Ramos (cell line): ENCODE measurements at regions not wholly inside any gene's neighbourhood (a gene's known extent, or its start where the extent isn't known, plus 50 kb on each side); places are given as distances from the start of the nearest gene placed in this dataset.
"Not testable (repeated sequence)": the region's sequence is repeated elsewhere in the genome, so short reads cannot be mapped to it uniquely, and the experiment has no call there.

Source experiments
- in situ Hi-C: fragments of 300-500 bp; cut with MboI; formaldehyde crosslinking; loops from one replicate; pipeline ENCODE4 v1.14.3; 2022; ENCODE audit warnings: low sequenced_read_pairs; ENCODE audit not compliant: unreplicated experiment

DNA sequence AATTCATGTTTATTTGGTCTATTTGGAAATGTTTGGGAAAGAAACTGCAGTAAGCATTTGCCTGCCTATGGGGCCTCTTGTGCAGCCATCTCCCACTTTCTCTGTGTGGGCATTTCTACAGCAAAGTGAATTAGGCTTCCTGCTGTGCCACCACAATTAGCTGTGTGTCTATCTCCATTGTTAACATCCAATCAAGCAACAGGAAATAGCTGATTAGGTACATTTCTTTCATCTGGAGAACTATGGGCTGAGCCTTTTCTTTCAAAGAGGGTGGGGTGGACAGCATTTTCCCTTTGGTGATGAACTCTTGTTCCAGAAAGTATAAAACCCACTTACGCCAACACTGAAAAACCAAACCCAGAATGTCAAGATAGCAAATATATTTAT lies 640.0 kb downstream of the ACTR3B start:
- in situ Hi-C loops, result loop anchor here (25.0 kb wide), 1 partner anchor 613 kb away; no protein-coding TSS in a partner anchor

DNA sequence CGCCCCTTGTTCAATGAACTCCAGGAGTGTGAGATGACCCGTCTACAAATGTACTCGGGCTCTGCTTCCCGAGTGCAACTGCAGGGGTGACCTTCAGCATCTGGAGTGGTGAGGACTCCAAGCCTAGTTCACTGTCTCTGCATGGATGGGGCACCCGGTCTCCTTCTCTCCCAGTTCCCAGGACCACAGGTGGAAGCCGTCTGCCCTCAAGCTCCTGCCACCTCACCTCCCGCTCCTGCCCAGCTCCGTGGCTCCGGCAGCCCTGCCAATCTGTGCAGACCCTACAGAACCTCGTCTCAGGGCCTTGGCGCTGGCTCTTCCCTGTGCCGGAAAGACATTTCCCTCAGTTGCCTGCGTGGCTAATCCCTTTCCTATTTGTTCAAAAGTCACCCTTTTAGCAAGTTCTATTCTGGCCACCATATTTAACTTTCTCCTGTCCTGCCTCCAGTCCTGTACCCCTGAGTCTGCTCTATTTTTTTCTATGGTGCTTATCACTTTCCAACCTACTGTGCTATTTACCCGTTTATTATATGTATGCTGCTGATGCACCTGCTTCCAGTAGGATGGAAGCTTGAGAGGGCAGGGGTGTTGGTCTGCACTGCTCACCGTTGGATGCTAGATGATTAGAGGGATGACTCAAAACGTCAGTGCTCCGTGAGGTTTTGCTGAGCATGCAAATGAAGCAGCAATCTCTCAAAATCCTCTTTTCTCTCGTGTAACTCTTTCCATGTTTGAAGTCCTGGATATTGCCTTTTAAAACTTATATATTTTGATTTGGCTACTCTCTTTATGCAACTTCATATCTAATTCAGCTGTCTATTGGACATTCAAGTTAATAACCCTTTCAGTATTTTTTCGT lies 641.4 kb downstream of the ACTR3B start:
- in situ Hi-C loops, result no loop called here

DNA sequence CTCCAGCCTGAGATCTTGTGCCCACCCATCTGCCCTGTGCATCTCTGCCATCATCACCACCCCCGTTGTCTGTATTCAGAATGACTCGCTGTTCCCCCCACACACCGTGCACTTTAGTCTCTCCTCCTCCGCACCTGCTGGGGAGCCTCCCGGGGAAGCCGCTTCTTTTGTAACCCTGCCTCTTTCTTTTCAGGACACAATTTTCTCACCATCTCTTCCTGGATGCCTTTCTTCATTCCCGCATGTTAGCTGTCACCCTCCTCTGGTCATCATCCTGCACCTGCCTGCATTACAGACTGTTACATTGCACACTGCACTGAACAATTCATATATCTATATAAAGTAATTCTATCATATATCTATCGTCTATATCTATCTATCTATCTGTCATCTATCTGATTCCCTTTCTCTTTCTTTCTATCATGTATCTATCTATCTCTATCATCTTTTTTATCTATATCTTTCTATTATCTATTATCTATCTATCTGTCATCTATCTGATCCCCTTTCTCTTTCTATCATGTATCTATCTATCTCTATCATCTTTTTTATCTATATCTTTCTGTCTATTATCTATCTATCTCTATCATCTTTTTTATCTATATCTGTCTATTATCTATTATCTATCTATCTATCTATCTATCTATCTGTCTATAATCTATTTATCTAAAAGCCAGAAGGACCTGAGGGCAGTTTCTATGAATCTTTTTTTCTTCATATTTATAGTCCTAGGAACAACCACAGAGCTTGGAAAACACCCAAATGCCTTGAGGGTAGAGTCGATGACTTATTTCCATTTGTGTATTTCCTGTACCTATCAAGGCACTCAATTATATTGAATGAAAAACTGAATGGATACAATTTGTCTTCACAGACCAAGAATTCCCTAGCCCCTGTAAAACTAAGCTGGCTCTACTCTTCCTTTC lies 642.5 kb downstream of the ACTR3B start:
- in situ Hi-C loops, result no loop called here

DNA sequence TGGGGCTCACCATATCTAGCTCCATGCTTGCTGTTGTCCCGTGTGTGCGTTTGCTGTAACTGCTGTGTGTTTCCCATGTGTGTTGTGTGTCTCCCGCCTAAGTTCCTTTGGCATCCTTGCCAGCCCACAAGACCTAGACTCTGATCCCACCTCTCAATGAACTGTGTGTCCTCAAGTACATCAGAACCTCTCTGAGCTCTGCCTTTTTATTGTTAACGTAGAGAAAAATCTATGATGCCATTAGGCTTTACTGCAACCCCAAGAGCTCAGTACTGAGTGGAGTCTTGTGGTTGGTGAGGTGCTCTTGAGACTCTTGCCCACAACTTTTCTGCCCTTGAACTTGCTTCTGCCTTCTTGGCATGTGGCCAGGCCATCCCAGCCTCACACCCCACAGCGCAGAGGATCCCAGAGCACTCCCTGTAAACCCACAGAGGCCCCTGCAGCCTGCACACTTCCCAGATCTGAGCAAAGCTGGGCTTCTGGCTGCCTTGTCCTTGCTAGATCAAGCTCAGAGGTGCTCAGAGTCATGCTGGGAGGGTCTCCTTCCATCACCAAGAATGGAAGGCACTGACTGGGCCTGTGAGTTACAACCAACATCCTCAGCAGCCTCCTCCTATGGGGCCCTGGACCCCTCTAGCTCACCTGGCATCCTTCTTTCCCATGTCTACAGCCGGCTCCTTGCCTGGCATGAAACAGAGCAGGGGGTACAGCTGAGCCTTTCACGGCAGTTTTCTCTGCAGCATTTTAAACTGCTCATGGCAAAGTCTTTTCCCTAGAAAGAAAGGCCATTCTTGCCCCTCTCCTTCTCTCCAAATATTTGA lies 643.4 kb downstream of the ACTR3B start:
- in situ Hi-C loops, result no loop called here

DNA sequence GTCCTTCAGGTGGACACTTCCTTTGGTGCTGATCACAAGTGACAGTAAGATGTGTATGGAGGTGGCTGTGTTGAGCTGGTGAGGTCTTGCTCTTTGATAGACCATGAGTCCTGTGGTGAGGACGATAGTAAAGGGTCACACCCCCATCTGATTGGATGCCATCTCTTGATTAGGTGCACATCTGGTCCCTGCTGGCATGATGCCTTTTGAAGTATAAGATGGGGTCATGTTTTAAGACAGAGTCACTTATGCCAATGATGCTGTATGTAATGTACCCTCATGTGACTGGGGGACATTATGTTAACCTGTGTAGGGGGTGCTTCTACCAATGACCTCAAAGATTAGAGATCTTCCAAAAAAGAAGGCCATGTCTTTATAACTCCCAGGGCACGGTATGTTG lies 644.6 kb downstream of the ACTR3B start:
- in situ Hi-C loops, result no loop called here

DNA sequence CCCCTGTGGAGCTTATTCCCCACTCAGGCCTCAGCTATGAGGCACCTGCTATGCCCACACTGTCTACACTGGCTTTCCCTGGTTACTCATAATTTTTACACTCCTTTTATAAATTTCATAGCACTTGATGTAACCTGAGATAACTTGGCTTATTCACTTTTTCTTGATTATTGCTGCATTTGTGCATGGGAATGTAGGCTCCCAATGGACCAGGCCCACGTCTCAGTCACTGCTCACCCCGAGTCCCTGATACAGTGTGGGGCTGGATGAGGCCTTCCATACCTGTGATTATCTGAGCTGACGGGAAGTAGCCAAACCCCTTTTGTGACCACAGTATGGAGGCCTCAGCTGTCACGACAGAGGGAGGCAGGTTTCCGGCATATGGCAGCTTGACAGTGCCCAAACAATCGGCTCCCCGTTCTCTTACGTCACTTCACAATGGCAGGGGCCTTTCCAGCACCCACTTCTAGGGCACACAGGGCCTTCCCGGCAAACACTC lies 645.3 kb downstream of the ACTR3B start:
- in situ Hi-C loops, result no loop called here

DNA sequence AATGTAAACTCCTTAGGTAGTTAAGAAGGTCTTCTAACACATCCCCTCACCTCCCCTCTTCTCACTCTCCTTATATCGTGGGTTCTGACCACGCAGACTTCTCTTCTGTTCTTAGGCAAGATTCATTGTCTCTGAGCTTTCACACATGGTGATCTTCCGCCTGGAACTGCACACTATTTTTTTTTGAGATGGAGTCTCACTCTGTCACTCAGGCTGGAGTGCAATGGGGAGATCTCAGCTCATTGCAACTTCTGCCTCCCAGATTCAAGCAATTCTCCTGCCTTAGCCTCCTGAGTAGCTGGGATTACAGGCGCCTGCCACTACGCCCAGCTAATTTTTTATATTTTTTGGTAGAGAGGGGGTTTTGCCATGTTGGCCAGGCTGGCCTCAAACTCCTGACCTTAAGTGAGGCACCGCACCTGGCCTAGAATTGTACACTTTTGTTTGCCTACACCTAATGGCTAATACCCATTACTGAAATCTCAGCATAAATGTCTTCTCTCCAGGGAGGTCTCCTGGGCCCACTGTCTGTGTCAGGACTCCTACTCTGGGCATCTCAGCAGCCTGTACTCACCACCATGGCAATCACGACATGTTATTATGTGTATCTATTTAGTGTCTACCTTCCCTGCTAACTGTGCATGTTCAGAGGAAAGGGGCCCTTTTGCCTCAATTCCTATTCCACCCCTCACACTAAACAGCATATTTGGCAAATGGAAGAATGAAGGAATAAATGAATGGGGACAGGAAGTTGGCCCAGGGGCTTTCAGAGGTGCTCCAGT lies 646.3 kb upstream of the DPP6 start:
- in situ Hi-C loops, result no loop called here

DNA sequence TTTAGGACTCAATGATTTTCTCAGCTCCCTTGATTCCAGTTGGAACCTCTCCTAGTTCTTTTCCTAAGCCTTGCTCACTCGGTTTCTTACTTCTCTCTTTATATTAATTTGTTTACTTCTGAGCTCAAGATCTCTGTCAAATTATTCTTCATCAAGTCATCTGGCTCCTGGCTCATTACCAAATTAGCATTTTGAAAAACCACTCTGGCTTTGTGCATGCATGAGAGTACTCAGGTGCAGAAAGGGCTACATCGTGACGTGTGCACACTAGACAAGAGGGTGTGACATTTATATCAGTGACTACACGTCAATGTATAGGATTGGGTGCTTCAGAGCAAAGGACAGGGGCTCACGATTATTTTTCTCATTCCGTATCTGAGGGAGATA lies 645.7 kb upstream of the DPP6 start:
- in situ Hi-C loops, result no loop called here

DNA sequence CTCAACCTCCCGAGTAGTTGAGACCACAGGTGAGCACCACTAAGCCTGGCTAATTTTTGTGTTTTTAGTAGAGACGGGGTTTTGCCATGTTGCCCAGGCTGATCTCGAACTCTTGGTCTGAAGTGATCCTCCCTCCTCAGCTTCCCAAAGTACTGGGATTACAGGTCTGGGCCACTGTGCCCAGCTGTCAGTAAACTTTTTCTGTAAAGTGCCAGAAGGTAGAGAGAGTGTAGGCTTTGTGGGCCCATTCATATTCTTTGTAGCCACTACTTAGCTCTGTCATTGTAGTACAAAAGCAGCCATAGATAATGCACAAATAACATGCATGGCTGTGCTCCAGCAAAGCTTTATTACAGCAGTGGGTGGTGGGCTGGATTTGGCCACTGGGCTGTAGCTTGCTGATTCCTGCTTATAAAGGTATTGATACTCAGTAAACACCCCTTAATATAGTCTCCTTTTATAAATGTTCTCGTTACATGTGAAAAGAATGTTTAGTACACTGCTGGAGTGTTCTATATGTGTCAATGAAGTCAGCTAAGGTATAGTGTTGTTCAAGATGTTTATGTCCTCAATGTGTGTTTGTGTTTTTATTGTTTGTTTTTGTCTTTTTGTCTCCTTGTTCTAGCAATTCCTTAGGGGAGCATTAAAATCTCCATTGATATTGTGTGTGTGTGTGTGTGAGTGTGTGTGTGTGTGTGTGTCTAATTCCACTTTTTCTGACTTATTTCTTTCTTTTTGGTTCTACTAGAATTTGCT lies 644.7 kb upstream of the DPP6 start:
- in situ Hi-C loops, result no loop called here

DNA sequence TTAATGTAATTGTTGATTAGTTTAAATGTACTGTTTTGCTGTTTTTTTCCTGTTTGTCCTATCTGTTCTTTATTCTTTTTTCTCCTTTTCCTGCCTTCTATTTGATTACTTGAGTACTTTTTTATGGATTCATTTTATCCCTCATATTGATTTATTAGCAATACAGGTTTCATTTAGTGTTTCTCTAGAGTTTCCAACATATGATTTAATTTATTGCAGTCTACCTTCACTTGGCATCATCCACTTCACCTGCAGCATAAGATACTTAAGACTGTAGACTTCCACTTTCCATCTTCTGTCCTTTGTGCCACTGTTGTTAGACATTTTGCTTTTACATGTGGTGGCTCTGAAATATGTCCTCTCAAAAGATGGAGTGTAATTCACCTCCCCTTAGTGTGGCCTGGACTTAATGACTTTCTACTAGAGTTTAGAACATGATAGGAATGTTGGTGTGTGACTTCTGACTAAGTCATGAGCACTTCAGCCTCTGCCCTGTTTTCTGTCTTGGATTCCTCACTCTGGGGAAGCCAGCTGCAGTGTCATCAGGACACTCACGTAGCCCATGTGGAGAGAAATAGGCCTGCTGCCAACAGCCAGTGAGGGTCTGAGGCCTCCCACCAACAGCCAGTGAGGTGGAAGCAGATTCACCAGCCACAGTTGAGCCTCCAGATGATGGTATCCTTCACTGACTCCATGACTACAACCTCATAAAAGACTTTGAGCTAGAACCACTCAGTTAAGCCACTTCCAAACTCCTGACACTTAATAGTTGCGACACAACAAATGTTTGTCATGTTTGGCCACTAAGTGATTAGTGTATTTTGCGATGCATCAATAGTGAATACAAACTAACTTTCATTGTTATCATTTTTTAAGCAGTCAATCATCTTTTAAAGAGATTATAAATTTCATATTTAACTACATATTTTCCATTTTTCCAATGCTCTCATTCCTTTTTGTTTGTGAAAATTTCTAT lies 643.5 kb upstream of the DPP6 start:
- in situ Hi-C loops, result no loop called here

DNA sequence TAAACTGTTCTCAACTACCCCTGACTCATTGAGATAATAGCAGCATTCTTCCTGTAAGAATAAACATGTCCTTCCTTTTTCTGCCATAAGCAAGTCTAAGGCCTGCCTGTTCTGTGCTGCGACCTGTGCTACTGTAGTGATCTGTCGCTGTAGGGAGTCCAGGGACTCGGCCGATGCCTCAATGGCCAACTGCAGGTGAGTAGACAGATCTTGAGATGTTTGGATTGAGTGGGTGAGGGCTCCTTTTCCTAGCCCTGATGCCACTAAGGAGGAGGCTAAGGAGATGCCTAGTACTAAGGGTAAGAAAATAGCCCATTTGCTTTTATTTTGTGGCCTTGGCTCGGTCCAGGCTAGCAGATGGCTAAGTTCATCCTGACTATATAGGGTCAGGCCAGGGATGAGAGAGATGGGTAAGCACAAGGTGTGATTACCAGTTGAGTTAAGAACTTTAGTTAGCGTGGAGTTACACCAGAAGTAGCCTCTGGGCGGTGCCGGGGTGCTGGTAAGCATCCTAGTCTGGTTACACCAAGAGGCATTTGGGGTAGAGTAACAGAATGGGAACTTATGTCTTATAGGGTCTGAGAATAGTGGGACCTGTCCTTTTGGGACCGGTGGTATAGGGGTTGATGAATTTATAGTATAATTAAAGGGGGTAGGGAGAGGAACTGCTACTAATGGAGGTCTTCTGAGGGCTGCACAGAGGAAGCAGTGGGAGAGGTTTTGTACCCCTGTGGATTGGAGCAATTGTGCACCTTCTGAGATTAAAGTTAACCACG lies 642.4 kb upstream of the DPP6 start:
- in situ Hi-C loops, result not testable (repeated sequence)

DNA sequence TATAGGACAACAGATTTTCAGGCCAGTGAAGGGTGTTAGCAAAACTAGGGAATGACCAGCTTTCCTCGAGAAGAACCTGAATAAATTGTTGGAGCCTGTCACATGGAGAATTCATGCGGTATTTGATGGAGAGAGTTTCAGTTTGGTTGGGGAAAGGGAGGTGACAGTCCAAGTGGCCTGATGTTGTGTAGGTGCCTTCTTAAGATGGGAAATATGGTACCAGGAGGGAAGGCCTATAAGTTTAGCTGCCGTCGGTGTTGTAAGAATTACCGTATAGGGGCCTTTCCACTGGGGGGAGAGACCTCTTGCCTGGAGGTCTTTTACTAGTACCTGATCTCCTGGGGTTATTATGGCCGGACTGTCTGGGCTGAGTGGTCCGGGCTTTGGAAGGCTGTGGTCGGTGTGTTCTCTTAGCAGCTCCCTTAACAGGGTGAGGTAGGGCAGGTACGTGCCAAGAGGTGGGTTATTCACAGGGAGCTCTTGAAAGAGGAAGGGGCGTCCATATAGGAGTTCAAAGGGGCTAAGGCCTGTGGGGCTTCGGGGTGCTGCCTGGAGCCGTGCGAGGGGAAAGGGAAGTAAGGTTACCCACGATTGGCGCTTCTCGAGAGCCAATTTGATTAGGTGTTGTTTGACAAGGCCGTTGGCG lies 641.1 kb upstream of the DPP6 start:
- in situ Hi-C loops, result not testable (repeated sequence)

DNA sequence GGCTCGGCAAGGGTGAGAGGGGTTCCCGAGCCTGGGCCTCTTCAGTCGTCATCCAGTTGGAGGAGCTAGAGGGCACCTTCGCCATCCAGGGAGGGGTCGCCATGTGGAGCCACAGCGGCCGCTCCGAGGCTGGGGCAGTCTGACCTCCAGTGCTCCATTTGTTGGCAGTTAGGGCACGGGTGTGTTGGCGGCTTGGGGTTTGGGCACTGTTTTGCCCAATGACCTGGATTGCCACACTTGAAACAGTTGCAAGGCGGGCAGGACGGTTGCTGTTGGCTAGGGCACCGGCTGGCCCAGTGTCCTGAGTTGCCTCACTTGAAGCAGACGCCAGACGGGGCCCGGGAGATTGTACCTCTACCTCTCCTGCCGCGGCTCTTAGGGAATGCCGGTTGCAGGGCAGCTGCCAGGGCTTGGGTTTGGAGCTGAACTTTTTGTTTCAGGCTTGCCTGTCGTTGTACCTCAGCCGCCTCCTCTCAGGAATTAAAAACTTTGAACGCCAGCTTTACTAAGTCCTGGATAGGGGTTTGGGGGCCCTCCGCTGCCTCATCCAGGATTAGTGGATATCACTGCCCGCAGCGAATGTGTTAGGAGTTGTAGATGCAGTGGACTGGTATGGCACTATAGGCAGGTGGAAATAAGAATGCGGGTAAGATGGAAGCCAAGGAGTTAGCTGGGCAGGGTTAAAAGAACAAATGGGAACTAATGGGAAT lies 639.9 kb upstream of the DPP6 start:
- in situ Hi-C loops, result not testable (repeated sequence)

DNA sequence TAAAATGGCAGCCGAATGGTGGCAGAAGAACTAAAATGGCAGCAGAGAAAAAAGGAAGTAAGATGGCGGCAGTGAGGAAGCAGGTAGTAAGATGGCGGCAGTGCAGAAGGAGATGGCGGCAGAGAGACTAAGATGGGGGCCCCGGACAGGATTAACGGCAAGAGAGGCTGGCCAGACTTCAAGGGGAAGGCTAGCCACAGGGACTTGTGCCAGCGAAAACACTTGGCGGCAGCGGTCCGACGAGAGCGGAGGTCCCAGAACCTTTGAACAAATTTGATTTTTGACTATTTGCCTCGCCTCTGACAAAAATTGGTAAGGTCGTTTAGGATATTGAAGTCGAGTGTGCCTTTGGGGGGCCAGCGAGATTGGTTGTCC lies 639.4 kb upstream of the DPP6 start:
- in situ Hi-C loops, result not testable (repeated sequence)

DNA sequence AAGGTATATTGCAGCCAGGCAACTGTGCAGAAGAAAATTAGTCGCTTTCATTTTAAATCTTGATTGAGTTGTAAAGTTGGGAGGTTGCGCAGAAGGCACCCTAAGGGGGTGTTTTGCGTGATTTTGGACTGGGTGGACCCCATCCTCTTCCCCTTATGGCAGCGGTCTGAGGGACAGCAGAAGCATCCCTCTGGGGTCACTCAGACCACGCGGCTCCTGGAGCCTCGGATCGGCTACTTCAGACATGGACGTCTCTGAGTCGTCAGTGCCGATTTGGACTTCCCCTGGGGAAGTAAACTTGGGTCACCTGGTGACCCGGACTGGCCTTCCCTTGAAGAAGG lies 639.0 kb upstream of the DPP6 start:
- in situ Hi-C loops, result no loop called here
